ENCODE measurements at regions not wholly inside any gene's neighbourhood (a gene's known extent, or its start where the extent isn't known, plus 50 kb on each side); places are given as distances from the start of the nearest gene placed in this dataset.

- TF ChIP-seq EZH2 (IDR thresholded peaks at IDR 0.05) (no peak), POLR2AphosphoS5 (IDR thresholded peaks at IDR 0.05; ENCODE audit: borderline replicate concordance, low read depth, low read length) (no peak), FOXP2 (optimal IDR thresholded peaks at IDR 0.05; ENCODE audit: control extremely low read depth, extremely low read length, insufficient read depth) (no peak)
Observed at GRCh38 chr2:37460896-37461229, 116.4 kb downstream of the QPCT start.

Data from SK-N-MC (cell line).